ENCODE measurements at regions not wholly inside any gene's neighbourhood (a gene's known extent, or its start where the extent isn't known, plus 50 kb on each side); places are given as distances from the start of the nearest gene placed in this dataset.

GRCh38 chr7:131949659-131950058 is 393.2 kb upstream of the PODXL start:
- Histone ChIP-seq H3K4me3 (no peak overlapping the region), H3K27me3 (peaks cover 0 to 40% (median 20%) of the 10 kb centered on the region in 7 donors), H3K36me3 (no peaks in the 10 kb centered on the region), H3K9me3 (peaks cover 0 to 9% (median 0%) of the 10 kb centered on the region in 11 donors), H3K4me1 (peaks cover 0 to 18% (median 8%) of the 10 kb centered on the region in 9 donors), H3K27ac (no peak overlapping the region)
- intact Hi-C loops (cut with DNase I) = loop anchor here in 8 of 10 donors (5.0 to 10.0 kb wide), 7 partner anchors 55 to 635 kb away; partner anchors contain the start of gene PLXNA4 (in 1 of the 8)
- WGBS, 2 donors = 82 to 84% methylated on average over 7 of the region's 7 CpGs
- DNase-seq = no peak
- no peak for TF ChIP-seq CTCF (IDR thresholded peaks at IDR 0.05)
- ATAC-seq = no peak

GRCh38 chr7:131948434-131949053 is 392.1 kb upstream of the PODXL start:
- peaks cover 0 to 18% (median 8%) of the 10 kb centered on the region in 9 donors for H3K4me1 ChIP-seq
- H3K4me3 ChIP-seq = no peak overlapping the region
- H3K36me3 ChIP-seq = no peaks in the 10 kb centered on the region
- intact Hi-C loops (cut with DNase I) = loop anchor here in 8 of 10 donors (5.0 to 10.0 kb wide), 7 partner anchors 56 to 636 kb away; partner anchors contain the start of gene PLXNA4 (in 1 of the 8)
- H3K27me3 ChIP-seq = peaks cover 0 to 49% (median 31%) of the 10 kb centered on the region in 7 donors
- no peak for TF ChIP-seq CTCF (IDR thresholded peaks at IDR 0.05)
- peaks cover 0 to 9% (median 0%) of the 10 kb centered on the region in 11 donors for H3K9me3 ChIP-seq
- H3K27ac ChIP-seq = no peak overlapping the region
- DNase-seq = no peak
- WGBS, 2 donors = 45 to 67% methylated on average over 6 of the region's 6 CpGs
- ATAC-seq = peak in 7 of 8 donors; percentile 41 to 73 (median 51)

DNA sequence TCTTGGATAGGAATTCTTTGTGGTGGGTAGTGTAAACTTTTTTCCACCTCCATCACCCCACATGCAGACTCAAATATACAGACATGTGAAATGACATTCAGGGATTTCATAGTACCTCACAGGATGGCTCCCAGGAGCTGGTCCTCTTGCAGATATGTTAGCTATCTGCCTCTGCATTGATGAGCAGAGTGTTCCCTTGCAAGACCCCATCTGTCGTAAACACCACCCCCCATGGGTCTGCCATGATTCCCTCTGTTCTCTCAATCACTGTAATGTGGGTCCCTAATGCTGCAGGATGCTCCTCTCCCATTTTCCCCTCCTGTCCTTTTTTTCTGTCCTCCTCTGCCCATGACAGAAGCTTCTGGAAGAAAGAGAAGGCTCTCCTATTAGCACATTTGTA is 391.2 kb upstream of the PODXL start:
- WGBS, 2 donors = 95 to 100% methylated on average over 1 of the region's 1 CpG
- H3K36me3 ChIP-seq = no peaks in the 10 kb centered on the region
- H3K4me1 ChIP-seq = peaks cover 0 to 18% (median 8%) of the 10 kb centered on the region in 9 donors
- no peak overlapping the region for H3K27ac ChIP-seq
- H3K27me3 ChIP-seq = peaks cover 0 to 57% (median 34%) of the 10 kb centered on the region in 7 donors
- H3K4me3 ChIP-seq = no peak overlapping the region
- H3K9me3 ChIP-seq = peaks cover 0 to 9% (median 0%) of the 10 kb centered on the region in 11 donors
- no peak for DNase-seq
- no peak for TF ChIP-seq CTCF (IDR thresholded peaks at IDR 0.05)
- intact Hi-C loops (cut with DNase I) = loop anchor here in 8 of 10 donors (5.0 to 10.0 kb wide), 7 partner anchors 57 to 637 kb away; partner anchors contain the start of gene PLXNA4 (in 1 of the 8)
- ATAC-seq = no peak

DNA sequence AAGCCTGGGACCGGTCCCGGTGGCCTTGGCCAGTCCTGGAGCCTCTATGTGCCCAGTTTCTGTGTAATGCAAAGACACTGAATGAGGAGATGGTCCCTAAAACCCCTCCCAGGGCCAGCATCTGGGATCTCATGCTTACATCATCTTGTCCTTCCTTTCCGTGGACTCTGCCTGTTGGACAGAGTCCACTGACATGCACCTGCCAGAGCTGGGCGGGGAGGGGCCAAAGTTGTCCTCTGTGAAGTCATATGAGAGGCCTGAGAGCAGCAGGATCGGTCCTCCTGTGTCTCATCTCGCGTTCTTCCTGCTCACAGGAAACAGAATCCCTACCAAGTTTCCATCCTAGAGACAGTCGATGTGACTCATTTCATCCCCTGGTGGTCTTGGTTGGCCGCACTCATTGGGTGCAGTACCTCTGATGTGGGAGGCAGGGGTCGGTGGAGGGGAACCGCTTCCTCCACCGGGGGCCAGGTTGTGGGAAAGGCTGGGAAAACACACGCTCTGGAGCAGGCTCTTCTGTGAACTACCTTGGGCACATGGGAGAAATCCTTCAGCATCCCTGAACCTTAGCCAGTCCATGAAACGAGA is 389.6 kb upstream of the PODXL start:
- Histone ChIP-seq H3K4me3 (peak overlapping the region in 1 of 10 donors; percentile 25), H3K27me3 (peaks cover 0 to 65% (median 41%) of the 10 kb centered on the region in 7 donors), H3K9me3 (no peaks in the 10 kb centered on the region), H3K4me1 (peaks cover 0 to 18% (median 8%) of the 10 kb centered on the region in 9 donors), H3K36me3 (no peaks in the 10 kb centered on the region), H3K27ac (no peak overlapping the region)
- ATAC-seq (no peak), DNase-seq (no peak)
- 71% methylated on average over 14 of the region's 14 CpGs for WGBS, 2 donors
- intact Hi-C loops (cut with DNase I) = loop anchor here in 9 of 10 donors (2.0 to 10.0 kb wide), 8 partner anchors 59 to 639 kb away; partner anchors contain the start of gene PLXNA4 (in 1 of the 9)
- TF ChIP-seq CTCF (IDR thresholded peaks at IDR 0.05) = no peak
